Esophagus squamous epithelium (tissue), 5 donors: ENCODE measurements at regions not wholly inside any gene's neighbourhood (a gene's known extent, or its start where the extent isn't known, plus 50 kb on each side); places are given as distances from the start of the nearest gene placed in this dataset.

Experiments
- DNase-seq: peaks from one replicate; lab custom pipeline; 2025; lab: John Stamatoyannopoulos, UW
- H3K27ac ChIP-seq, 4 donors: fragments of 200-600 bp; sonication (generic); one replicate each; pipeline ENCODE4 v1.5.1; 2016 to 2019; ENCODE audit warnings: mild to moderate bottlenecking in 1 of 4
- H3K27me3 ChIP-seq, 4 donors: fragments of 200-600 bp; sonication (generic); 1 replicate in 3 of 4; 2 replicates in 1 of 4; pipeline versions ENCODE4 v1.5.1 to v1.6.0; 2017 to 2021; ENCODE audit warnings: antibody characterized with exemption in 1 of 4
- H3K36me3 ChIP-seq, 3 donors: fragments of 200-600 bp; sonication (generic); one replicate each; pipeline ENCODE4 v1.5.1; 2016 to 2019
- H3K4me1 ChIP-seq, 3 donors: fragments of 200-600 bp; sonication (generic); one replicate each; pipeline ENCODE4 v1.5.1; 2017 to 2019
- H3K4me3 ChIP-seq, 4 donors: fragments of 200-600 bp; sonication (generic); 1 replicate in 3 of 4; 2 replicates in 1 of 4; pipeline ENCODE4 v1.5.1; 2016 to 2019; ENCODE audit warnings: mild to moderate bottlenecking in 2 of 4, moderate library complexity in 1 of 4
- H3K9me3 ChIP-seq, 3 donors: fragments of 200-600 bp; sonication (generic); one replicate each; pipeline ENCODE4 v1.5.1; 2016 to 2019
- POLR2A ChIP-seq, 4 donors: fragments of 450-650 bp; IDR thresholded peaks; one replicate each; pipeline ENCODE4 v1.6.1; 2017; ENCODE audit warnings: antibody characterized with exemption in 4 of 4, mild to moderate bottlenecking in 4 of 4, moderate library complexity in 3 of 4
- WGBS, 2 donors: methylation state at CpG; one replicate each; pipeline ENCODE4 v1.1.5; 2018; 5-methylcytosine and 5-hydroxymethylcytosine counted together
- intact Hi-C: fragments of 100-400 bp; cut with DNase I; formaldehyde crosslinking; loops from one replicate; pipeline ENCODE4 v1.15.0; 2022
- TF ChIP-seq, protein P1 (sequence below), 6 experiments: fragments of 450-650 bp in 4 of 6; fragments of 200-600 bp in 2 of 6; sonication (generic) in 2 of 6; IDR thresholded peaks; one replicate each; pipeline ENCODE4 v1.5.1; 2016 to 2019; ENCODE audit warnings: antibody characterized with exemption in 6 of 6, mild to moderate bottlenecking in 4 of 6, moderate library complexity in 4 of 6
- donor health status: DM: yes; HTN: yes; CAD: no.

DNA sequence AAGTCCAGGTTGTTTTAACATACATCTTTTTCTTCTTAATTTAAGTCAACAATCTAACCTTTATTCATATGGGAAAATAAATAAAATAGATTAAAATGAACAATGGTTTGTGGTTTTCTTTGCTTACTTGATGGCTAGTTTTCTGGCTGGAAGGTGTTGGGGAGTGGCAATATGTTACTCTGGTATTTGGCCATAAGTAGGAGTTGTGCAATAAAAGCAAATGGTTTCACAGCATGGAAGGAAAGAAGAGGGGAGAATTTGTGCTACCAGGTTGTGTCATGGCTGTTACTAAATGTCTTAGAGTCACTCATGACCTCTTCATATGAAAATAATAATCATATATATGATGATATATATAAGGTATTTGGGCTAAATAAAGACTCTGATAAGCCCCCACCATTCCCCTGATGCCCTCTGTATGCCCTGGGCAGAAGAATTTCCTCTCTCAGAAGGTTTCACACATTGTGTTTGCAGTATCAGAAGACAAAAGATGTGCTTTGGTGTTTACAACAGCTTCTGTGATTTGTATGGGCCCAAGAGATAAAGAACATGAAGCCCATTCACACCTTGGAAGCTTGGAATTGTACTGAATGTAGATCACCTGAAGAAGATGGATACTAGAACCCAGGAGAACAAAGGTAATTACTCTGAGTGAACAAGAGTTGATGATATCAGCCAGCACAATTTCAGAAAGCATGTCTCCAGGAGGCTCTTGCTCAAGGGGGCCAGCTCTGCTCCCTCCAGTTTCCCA lies 160.9 kb downstream of the ALG10B start:
- intact Hi-C loops: no loop called here
- no peak for DNase-seq

DNA sequence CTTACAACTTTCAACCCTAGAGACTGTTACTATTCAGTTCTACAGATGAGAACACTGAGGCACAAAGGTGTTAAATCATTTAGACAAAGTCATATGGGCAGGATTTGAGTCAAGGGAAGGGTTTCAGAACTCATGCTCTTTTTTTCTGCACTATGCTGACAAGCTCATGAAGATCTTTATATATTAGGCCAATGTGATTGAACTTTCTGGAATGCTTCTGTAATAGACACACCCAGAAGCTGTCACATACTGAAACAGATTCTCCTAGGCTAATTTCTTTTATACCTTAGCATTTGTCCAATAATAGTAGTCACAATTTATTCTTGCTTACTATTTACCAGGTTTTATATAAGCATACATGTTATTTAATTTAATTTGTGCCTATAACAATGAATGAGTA lies 164.0 kb downstream of the ALG10B start:
- no peak for TF ChIP-seq POLR2A (IDR thresholded peaks at IDR 0.05)
- TF ChIP-seq, protein P1, sequence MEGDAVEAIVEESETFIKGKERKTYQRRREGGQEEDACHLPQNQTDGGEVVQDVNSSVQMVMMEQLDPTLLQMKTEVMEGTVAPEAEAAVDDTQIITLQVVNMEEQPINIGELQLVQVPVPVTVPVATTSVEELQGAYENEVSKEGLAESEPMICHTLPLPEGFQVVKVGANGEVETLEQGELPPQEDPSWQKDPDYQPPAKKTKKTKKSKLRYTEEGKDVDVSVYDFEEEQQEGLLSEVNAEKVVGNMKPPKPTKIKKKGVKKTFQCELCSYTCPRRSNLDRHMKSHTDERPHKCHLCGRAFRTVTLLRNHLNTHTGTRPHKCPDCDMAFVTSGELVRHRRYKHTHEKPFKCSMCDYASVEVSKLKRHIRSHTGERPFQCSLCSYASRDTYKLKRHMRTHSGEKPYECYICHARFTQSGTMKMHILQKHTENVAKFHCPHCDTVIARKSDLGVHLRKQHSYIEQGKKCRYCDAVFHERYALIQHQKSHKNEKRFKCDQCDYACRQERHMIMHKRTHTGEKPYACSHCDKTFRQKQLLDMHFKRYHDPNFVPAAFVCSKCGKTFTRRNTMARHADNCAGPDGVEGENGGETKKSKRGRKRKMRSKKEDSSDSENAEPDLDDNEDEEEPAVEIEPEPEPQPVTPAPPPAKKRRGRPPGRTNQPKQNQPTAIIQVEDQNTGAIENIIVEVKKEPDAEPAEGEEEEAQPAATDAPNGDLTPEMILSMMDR (IDR thresholded peaks at IDR 0.05): no peak
- H3K4me3 ChIP-seq: no peak overlapping the region
- no peaks in the 10 kb centered on the region for H3K9me3 ChIP-seq
- H3K27ac ChIP-seq: no peak overlapping the region
- no peaks in the 10 kb centered on the region for H3K36me3 ChIP-seq
- intact Hi-C loops: no loop called here
- DNase-seq: no peak
- no peaks in the 10 kb centered on the region for H3K4me1 ChIP-seq
- H3K27me3 ChIP-seq: no peaks in the 10 kb centered on the region

More for the DNA sequence above, 160.9 kb downstream of the ALG10B start:
- H3K36me3 ChIP-seq: no peaks in the 10 kb centered on the region
- no peak overlapping the region for H3K27ac ChIP-seq
- TF ChIP-seq, protein P1 (IDR thresholded peaks at IDR 0.05): no peak
- TF ChIP-seq POLR2A (IDR thresholded peaks at IDR 0.05): no peak
- no peak overlapping the region for H3K4me3 ChIP-seq
- H3K4me1 ChIP-seq: no peaks in the 10 kb centered on the region
- H3K27me3 ChIP-seq: no peaks in the 10 kb centered on the region
- H3K9me3 ChIP-seq: no peaks in the 10 kb centered on the region

DNA sequence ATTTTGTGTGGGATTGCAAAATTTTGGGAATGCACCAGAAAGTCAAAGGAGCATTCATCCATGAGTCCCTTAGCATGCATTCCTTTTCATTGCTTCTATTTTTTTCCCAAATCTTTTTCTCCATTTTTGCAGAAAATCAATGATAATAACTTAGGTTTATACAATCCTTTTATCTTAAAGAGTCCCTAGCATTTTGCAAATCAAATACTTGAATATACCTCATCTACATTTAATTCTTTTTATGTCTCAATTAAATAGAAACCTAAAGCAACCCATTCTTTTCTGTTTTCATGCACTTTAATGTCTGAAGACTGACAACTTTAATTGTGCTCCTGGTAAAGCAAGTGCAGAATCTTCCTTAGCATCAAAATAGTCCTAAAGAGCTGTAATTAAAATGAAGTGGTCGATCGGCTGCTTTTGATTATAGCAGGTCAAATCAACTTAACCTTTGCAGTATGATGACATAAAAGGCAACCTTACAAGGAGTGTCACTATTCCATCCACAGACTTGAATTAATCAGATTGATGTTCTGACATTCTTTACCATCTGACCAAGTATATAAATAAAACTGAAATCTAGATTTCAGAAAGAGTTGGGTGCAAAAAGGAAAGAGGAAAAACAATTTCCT lies 168.4 kb downstream of the ALG10B start:
- no peaks in the 10 kb centered on the region for H3K4me1 ChIP-seq
- WGBS, 2 donors: 53 to 79% methylated on average over 2 of the region's 2 CpGs
- intact Hi-C loops: no loop called here
- no peak overlapping the region for H3K4me3 ChIP-seq
- H3K27me3 ChIP-seq: no peaks in the 10 kb centered on the region
- no peaks in the 10 kb centered on the region for H3K9me3 ChIP-seq
- H3K36me3 ChIP-seq: no peaks in the 10 kb centered on the region
- no peak overlapping the region for H3K27ac ChIP-seq
- DNase-seq: no peak
- TF ChIP-seq, protein P1 (IDR thresholded peaks at IDR 0.05): no peak
- TF ChIP-seq POLR2A (IDR thresholded peaks at IDR 0.05): no peak

DNA sequence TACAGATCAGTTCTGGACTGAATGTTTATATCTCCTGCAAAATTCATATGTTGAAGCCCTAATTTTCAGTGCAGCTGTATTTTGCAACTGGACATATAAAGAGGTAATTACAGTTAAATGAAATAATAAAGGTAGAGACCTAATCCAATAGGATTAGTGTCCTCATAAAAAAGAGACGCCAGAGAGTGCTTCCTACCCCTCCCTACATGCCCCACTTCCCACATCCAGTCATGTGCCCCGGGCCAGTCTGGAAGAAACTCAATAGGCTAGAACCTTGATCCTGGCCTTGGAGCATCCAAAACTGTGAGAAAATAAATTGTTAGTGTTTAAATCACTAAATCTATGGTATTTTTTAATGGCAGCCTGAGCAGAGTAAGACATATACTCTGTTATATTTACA lies 172.3 kb downstream of the ALG10B start:
- DNase-seq: no peak
- Histone ChIP-seq H3K4me1 (no peaks in the 10 kb centered on the region), H3K9me3 (no peaks in the 10 kb centered on the region), H3K4me3 (no peak overlapping the region), H3K27me3 (no peaks in the 10 kb centered on the region), H3K36me3 (no peaks in the 10 kb centered on the region), H3K27ac (no peak overlapping the region)
- TF ChIP-seq, protein P1 (IDR thresholded peaks at IDR 0.05): no peak
- TF ChIP-seq POLR2A (IDR thresholded peaks at IDR 0.05): no peak
- intact Hi-C loops: no loop called here
- WGBS, 2 donors: 42 to 64% methylated on average over 2 of the region's 2 CpGs

DNA sequence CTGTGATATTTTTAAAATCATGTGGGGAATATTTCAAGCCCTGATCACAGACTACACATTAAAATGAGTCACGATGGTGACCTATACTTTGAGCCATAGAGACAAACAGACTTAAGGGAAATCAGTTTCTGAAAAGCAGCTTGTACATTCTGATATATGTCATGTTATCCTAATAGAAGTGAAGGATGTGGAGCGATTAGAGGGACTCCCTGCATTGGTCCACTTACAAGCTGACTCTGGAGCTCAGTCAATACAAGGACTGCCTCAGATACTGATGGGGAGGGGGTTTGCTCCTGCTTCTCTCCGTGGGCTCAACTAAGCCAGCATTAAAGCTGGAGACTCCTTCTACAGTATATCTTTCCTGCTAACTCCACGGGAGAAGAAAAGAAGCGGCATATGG lies 173.5 kb downstream of the ALG10B start:
- Histone ChIP-seq H3K9me3 (no peaks in the 10 kb centered on the region), H3K4me1 (no peaks in the 10 kb centered on the region), H3K27me3 (no peaks in the 10 kb centered on the region), H3K4me3 (no peak overlapping the region), H3K27ac (no peak overlapping the region), H3K36me3 (no peaks in the 10 kb centered on the region)
- TF ChIP-seq POLR2A (IDR thresholded peaks at IDR 0.05): no peak
- TF ChIP-seq, protein P1 (IDR thresholded peaks at IDR 0.05): no peak
- WGBS, 2 donors: 66 to 70% methylated on average over 5 of the region's 5 CpGs
- DNase-seq: no peak
- intact Hi-C loops: no loop called here
